ENCODE measurements at regions not wholly inside any gene's neighbourhood (a gene's known extent, or its start where the extent isn't known, plus 50 kb on each side); places are given as distances from the start of the nearest gene placed in this dataset.

DNA sequence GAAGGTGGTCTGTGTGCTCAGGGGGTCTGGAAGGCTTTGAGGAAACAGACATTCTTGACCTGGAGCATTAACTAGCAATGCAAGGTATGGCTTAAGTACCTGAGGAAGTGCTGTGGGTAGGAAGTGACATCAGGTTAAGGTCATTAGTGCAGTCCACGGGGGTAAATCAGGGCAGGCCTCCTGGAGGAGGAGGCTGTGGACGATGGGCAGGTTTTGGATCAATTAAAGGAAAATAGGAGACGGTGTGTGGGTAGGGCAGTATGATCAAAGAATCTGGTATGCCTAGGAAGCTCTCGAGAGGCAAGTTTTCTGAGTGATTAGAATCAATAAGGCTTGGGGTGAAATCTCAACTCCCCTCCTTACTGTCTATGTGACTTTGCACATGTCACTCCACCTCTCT, 295.3 kb downstream of the AACS start:
- no peak for TF ChIP-seq EZH2 (IDR thresholded peaks at IDR 0.05; ENCODE audit: borderline replicate concordance, low read depth, low read length, severe bottlenecking)
- no peak for TF ChIP-seq MAX (IDR thresholded peaks at IDR 0.05; ENCODE audit: insufficient read depth, insufficient read length)
- TF ChIP-seq CTCF (IDR thresholded peaks at IDR 0.05; ENCODE audit: extremely low read depth in 1 of 2, insufficient read depth in 1 of 2, low read depth in 1 of 2, low read length in 2 of 2) = no peak
- TF ChIP-seq POLR2A (IDR thresholded peaks at IDR 0.05; ENCODE audit: low read depth, low read length) = no peak
- no peak for TF ChIP-seq POLR2AphosphoS5 (IDR thresholded peaks at IDR 0.05; ENCODE audit: insufficient read depth, low read depth, low read length)
- no peak for TF ChIP-seq JUN (IDR thresholded peaks at IDR 0.05; ENCODE audit: borderline replicate concordance, insufficient read depth, insufficient read length, low read depth)
- TF ChIP-seq MYC (IDR thresholded peaks at IDR 0.05; ENCODE audit: low read depth, low read length) = no peak
- TF ChIP-seq GATA2 (IDR thresholded peaks at IDR 0.05; ENCODE audit: insufficient read depth, insufficient read length, low read depth, low read length) = no peak
- no peak for TF ChIP-seq FOS (IDR thresholded peaks at IDR 0.05; ENCODE audit: borderline replicate concordance, insufficient read depth, low read length)

Measured in endothelial cell of umbilical vein (primary cell).